AG04450 (cell line): ENCODE measurements at regions not wholly inside any gene's neighbourhood (a gene's known extent, or its start where the extent isn't known, plus 50 kb on each side); places are given as distances from the start of the nearest gene placed in this dataset.

Experiments used
- CTCF ChIA-PET: fragments of 300-600, 350-600 bp; formaldehyde crosslinking; extraction: SDS; loops from one replicate; lab custom pipeline; 2022; ENCODE audit warnings: antibody characterized with exemption, inconsistent platforms; lab: Charles Lee
- POLR2A ChIA-PET: fragments of 350-600 bp; formaldehyde crosslinking; extraction: SDS; loops from one replicate; lab custom pipeline; 2021; ENCODE audit warnings: antibody characterized with exemption, inconsistent platforms; lab: Yijun Ruan, JAX
- DNase-seq: peaks from one replicate; pipeline ENCODE4 v3.0.0-alpha.2; 2011; ENCODE audit warnings: low read depth, low spot score
- H3K27ac ChIP-seq: one replicate; pipeline ENCODE4 v1.5.1; 2012; ENCODE audit warnings: low read depth, low read length, control low read depth
- H3K27me3 ChIP-seq: one replicate; pipeline ENCODE4 v1.6.0; 2012; ENCODE audit warnings: low read length; ENCODE audit not compliant: control insufficient read depth, insufficient read depth
- H3K4me3 ChIP-seq: 2 replicates; pipeline ENCODE4 v1.5.1; 2011; ENCODE audit warnings: mild to moderate bottlenecking, low read depth, low read length, control low read depth
- H3K9me3 ChIP-seq: 2 replicates; pipeline ENCODE4 v1.5.1; 2012; ENCODE audit warnings: low read length; ENCODE audit not compliant: control insufficient read depth, insufficient read depth
- TF ChIP-seq, protein P1 (sequence below): IDR thresholded peaks from 2 replicates; pipeline ENCODE4 v1.5.1; 2011; ENCODE audit warnings: low read depth, low read length, control low read depth, inconsistent platforms

DNA sequence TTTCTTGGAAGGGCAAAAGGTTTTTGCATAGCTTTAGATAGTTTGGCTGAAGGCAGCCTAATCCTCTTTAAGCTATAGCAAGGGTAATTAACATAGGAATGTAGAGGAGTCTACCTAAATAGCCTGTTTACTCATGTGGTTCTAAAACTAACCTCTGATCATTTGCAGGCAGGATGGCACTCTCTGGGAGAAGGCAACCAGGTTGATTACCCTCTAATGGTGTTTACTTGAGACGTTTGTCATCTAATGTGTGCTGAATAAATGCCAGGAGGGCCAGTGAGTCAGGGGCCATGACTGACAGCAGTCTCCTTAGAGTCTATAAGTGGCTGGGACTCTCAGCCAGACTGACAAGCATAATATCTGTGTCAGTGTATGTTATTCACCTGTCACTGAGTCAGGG lies 286.4 kb downstream of the PCNX1 start:
- ChIA-PET CTCF (no interaction called here), POLR2A (no interaction called here)
- no peak overlapping the region for H3K27ac ChIP-seq
- TF ChIP-seq, protein P1, sequence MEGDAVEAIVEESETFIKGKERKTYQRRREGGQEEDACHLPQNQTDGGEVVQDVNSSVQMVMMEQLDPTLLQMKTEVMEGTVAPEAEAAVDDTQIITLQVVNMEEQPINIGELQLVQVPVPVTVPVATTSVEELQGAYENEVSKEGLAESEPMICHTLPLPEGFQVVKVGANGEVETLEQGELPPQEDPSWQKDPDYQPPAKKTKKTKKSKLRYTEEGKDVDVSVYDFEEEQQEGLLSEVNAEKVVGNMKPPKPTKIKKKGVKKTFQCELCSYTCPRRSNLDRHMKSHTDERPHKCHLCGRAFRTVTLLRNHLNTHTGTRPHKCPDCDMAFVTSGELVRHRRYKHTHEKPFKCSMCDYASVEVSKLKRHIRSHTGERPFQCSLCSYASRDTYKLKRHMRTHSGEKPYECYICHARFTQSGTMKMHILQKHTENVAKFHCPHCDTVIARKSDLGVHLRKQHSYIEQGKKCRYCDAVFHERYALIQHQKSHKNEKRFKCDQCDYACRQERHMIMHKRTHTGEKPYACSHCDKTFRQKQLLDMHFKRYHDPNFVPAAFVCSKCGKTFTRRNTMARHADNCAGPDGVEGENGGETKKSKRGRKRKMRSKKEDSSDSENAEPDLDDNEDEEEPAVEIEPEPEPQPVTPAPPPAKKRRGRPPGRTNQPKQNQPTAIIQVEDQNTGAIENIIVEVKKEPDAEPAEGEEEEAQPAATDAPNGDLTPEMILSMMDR, result no peak
- no peaks in the 10 kb centered on the region for H3K9me3 ChIP-seq
- H3K4me3 ChIP-seq, result no peak overlapping the region
- no peaks in the 10 kb centered on the region for H3K27me3 ChIP-seq
- DNase-seq, result no peak

DNA sequence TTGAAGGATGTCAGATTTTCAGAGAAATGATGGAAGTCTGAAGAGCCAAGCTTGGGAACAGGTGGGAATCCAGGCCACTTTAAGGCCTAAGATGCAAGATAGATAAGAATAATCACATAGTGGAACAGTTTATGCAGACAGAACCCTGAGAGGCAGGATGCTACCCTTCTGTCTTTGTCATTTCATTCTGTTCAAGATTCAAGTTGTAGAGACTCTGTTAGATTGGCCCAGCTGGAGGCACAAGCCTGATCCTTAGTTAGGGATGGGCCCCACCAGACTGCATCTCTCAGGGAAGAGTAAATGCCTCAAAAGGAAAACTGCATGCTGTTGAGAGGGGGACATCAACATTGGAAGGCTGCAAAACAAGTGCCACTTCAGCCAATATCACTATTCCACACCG lies 287.0 kb downstream of the PCNX1 start:
- Histone ChIP-seq H3K27me3 (no peaks in the 10 kb centered on the region), H3K9me3 (no peaks in the 10 kb centered on the region), H3K4me3 (no peak overlapping the region), H3K27ac (no peak overlapping the region)
- ChIA-PET CTCF (no interaction called here), POLR2A (no interaction called here)
- TF ChIP-seq, protein P1, result no peak
- DNase-seq, result no peak

DNA sequence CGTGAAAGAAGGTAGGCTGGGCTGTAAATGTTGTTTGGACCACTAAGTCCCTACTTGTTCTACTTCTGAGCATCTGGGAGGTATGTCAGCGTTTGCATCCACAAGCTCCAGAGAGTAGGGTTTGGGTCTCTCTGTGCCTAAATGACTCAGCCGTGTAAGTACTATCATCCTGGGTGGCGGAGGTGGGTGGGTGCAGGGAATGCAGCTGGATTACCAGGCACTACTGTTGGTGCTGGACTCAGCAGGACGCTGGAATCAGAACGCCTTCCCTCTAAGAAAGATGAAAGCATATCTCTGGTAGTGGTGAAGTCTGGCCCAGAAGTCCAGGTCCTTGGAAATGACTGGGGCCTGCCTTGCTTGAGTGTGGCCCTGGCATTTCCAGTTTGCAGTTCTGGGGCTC lies 289.7 kb downstream of the PCNX1 start:
- no peak overlapping the region for H3K27ac ChIP-seq
- no peaks in the 10 kb centered on the region for H3K27me3 ChIP-seq
- no peaks in the 10 kb centered on the region for H3K9me3 ChIP-seq
- DNase-seq, result no peak
- ChIA-PET POLR2A (interaction anchor here (0.6 kb wide), 2 partner anchors 12 to 592 kb away, joined by 3 to 9 read pairs; no protein-coding TSS in a partner anchor), CTCF (interaction anchor here (0.6 kb wide), 1 partner anchor 30 kb away, joined by 3 read pairs; no protein-coding TSS in a partner anchor)
- no peak overlapping the region for H3K4me3 ChIP-seq
- TF ChIP-seq, protein P1, result no peak

DNA sequence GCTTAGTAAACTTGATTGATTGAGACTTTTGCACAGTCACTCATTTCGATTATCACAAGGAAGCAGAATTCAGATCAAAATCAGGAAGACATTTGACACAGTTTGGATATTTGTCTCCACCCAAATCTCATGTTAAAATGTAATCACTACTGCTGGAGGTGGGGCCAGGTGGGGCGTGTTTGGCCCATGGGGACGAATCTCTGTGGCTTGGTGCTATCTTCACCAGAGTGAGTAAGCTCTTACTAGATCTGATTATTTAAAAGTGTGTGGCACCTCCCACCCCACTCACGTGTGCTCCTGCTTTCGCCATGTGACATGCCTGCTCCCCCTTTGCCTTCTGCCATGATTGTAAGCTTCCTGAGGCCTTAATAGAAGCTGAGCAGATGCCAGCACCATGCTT lies 291.4 kb downstream of the PCNX1 start:
- ChIA-PET POLR2A (no interaction called here), CTCF (no interaction called here)
- Histone ChIP-seq H3K27ac (no peak overlapping the region), H3K27me3 (no peaks in the 10 kb centered on the region), H3K4me3 (no peak overlapping the region), H3K9me3 (no peaks in the 10 kb centered on the region)
- TF ChIP-seq, protein P1, result no peak
- no peak for DNase-seq

DNA sequence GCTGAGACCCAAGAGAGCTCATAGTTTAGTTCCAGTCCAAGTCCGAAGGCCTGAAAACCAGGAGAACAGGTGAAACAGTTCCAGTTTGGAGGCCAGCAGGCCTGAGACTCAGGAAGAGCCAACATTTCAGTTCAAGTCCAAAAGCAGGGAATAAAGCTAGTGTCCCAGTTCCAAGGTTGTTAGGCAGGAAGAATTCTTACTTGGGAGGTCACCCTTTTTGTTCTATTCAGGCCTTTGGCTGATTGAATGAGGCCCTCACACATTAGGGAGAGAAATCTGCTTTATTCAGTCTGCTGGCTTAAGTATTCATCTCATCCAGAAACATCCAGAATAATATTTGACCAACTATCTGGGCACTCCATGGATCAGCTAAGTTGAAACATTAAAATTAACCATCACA lies 294.6 kb downstream of the PCNX1 start:
- DNase-seq, result no peak
- Histone ChIP-seq H3K27me3 (no peaks in the 10 kb centered on the region), H3K4me3 (no peak overlapping the region), H3K9me3 (no peaks in the 10 kb centered on the region), H3K27ac (no peak overlapping the region)
- ChIA-PET POLR2A (no interaction called here), CTCF (interaction anchor here (1.1 to 2.0 kb wide), 2 partner anchors 11 to 35 kb away, joined by 3 to 6 read pairs; no protein-coding TSS in a partner anchor)
- TF ChIP-seq, protein P1, result no peak
